ENCODE measurements at regions not wholly inside any gene's neighbourhood (a gene's known extent, or its start where the extent isn't known, plus 50 kb on each side); places are given as distances from the start of the nearest gene placed in this dataset.

DNA sequence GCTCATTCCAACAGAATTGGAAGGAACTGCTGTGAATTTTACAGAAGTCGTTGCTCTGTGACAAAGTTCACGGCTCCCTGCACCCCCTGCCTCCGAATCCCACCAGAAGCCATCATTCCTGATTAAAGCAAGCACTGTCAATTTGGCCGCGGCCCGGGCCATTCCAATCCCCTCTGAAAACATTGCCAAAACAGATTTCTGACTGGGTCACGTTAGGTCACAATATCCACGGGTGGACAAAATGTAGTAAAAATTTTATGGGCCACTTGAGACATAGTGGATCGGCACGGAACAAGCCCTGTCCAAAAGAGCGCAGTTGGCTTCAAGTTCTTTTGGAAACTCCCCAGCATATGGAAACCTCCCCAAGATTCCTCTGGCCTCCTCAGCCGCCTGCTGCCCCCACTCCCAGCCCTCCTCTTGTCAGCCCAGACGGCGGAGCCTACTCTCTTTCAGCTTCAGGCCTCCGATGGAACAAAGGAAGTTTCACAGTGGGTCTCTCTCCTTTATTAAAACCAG is 67.2 kb upstream of the IFNAR2 start:
- TF ChIP-seq CTCF (IDR thresholded peaks at IDR 0.05): no peak
- TF ChIP-seq POLR2A (IDR thresholded peaks at IDR 0.05): no peak
